ENCODE measurements at regions not wholly inside any gene's neighbourhood (a gene's known extent, or its start where the extent isn't known, plus 50 kb on each side); places are given as distances from the start of the nearest gene placed in this dataset.

- no peak for TF ChIP-seq CTCF (conservative IDR thresholded peaks at IDR 0.05)
- no peak overlapping the region for H3K27ac ChIP-seq
Observed at GRCh38 chr13:70203661-70204229, 95.5 kb upstream of the KLHL1 start.

GRCh38 chr13:70191034-70191433, 82.8 kb upstream of the KLHL1 start:
- TF ChIP-seq CTCF (conservative IDR thresholded peaks at IDR 0.05): no peak
- H3K27ac ChIP-seq: no peak overlapping the region

GRCh38 chr13:70189981-70190380, 81.7 kb upstream of the KLHL1 start:
- no peak overlapping the region for H3K27ac ChIP-seq
- no peak for TF ChIP-seq CTCF (conservative IDR thresholded peaks at IDR 0.05)

- H3K27ac ChIP-seq: no peak overlapping the region
- no peak for TF ChIP-seq CTCF (conservative IDR thresholded peaks at IDR 0.05)
Observed at GRCh38 chr13:70188567-70188966, 80.3 kb upstream of the KLHL1 start.

GRCh38 chr13:70183041-70183440, 74.8 kb upstream of the KLHL1 start:
- H3K27ac ChIP-seq: no peak overlapping the region

More at GRCh38 chr13:70183041-70183440, 74.8 kb upstream of the KLHL1 start:
- TF ChIP-seq CTCF (conservative IDR thresholded peaks at IDR 0.05): no peak

All from VCaP (cell line).